ENCODE measurements at regions not wholly inside any gene's neighbourhood (a gene's known extent, or its start where the extent isn't known, plus 50 kb on each side); places are given as distances from the start of the nearest gene placed in this dataset.
"Not testable (repeated sequence)": the region's sequence is repeated elsewhere in the genome, so short reads cannot be mapped to it uniquely, and the experiment has no call there.

- no peak for DNase-seq (ENCODE audit: low spot score)
Measured at GRCh38 chr4:105050896-105051295, 95.8 kb upstream of the TET2 start.

DNA sequence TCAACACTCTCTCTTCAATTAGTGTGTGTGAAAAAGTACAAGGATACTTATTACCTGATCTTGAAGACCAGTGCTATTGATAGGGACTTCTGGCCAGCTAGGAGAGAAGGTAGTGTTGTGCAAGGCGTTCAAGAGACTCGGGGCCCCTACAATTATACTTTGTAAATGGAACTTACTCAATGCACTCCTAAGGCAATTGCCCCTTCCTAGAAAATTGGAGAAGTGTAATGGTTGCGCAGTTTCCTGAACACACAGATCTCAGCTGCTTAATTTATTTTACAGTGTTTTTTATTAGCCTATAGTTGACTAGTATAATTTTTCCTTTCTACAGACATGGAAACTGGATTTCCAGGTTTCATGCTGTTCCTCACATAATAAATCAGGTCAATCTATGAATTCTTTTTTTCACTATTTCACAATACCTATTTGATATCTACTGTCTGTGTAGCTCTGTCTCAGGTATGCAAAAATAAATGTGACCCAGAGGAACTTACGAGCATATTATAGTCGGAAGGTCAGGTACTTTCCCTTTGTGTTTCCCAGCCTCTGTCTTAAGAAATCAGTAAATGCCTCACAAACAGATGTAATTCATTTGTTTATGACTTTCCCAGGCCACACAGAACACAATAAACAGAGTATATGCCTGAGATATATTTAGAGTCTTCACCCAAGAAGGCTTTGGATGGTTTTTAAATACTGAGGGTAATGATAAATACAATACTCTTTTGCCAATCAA lies 89.1 kb upstream of the TET2 start:
- DNase-seq (ENCODE audit: low spot score), result no peak

GRCh38 chr4:105058177-105058812 lies 88.4 kb upstream of the TET2 start:
- DNase-seq (ENCODE audit: low spot score), result peak; percentile 78

GRCh38 chr4:105059337-105059736 lies 87.3 kb upstream of the TET2 start:
- DNase-seq (ENCODE audit: low spot score), result peak; percentile 63

DNA sequence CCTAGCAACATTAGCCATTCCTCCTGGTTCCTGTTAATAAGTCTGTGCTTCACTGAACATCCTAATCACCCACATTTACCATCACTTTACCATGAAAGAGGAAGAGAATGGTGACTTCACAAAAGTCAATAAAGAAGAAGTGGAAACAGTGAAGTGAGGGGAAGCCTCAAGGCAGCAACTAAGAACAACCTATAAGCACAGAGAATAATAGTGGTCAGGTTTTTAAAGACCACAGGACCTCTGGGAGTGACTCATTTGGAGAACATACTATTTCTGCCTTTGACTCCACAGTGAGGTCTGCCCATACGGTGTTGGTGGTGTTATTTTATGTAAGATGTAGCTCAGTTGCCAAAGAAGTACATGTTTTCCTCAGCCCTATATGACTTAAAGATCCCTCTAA lies 86.0 kb upstream of the TET2 start:
- DNase-seq (ENCODE audit: low spot score), result peak; percentile 90

DNA sequence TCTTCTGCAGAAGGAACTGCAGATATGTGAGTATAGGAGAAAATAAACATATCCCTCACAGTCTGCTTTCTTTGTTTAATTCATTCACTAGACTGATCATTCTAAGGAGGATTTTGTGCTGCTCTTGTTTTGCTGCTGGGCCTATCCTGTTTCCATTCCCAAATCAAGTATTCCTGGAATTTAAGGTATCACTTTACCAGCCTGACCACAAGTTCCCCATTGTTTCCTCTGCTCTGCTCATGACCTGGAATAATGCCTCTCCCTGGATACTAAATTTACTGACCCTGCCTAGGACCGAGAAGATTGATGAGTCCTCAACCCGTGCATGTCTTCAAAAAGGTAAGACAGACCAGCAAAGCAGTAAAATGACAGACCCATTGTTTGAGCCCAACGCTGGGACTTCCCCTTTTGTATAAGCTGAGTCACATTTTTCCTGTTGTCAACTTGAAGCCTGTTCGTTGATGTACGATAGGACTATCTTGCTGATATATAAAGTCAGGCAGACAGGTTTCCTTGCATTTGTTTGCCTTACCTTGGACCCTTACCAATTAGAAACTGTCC lies 85.5 kb upstream of the TET2 start:
- peak; percentile 81 for DNase-seq (ENCODE audit: low spot score)

DNA sequence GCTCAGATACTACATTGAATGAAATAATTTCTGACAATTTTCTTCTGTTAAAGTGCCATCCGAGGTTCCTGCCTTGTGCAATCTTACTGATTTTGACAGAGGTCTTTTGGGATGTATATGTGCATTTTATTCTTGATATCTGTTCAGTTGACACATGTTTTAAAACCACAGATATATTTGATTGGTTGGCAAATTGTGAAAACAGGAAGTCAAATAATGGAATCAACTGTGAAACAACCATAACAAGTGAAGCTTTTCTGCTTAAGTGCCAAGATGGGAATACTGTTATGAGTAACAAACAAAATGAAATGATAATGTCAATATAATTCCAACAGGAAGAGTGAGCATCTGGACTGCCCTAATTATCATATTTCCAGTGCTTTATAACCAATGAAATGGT lies 84.9 kb upstream of the TET2 start:
- no peak for DNase-seq (ENCODE audit: low spot score)

DNA sequence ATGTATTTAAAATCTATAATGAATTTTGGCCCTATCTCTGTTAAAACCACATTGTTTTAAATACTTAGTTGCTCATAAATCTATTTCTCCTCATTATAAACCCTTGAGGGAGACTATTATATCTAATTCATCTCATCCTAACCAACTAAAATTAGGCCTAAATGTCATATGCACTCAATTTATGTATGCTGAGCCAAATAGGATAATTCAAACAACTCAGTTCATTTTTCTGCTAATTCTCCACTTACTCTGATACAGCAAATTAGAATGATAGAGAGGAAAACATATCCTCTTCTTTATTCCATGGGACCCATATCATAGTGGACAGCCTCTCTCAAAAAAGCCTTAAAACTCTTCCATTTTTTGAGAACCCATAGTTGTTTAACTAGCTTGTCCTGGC lies 80.3 kb upstream of the TET2 start:
- no peak for DNase-seq (ENCODE audit: low spot score)

GRCh38 chr4:105067431-105067830 lies 79.2 kb upstream of the TET2 start:
- no peak for DNase-seq (ENCODE audit: low spot score)

DNA sequence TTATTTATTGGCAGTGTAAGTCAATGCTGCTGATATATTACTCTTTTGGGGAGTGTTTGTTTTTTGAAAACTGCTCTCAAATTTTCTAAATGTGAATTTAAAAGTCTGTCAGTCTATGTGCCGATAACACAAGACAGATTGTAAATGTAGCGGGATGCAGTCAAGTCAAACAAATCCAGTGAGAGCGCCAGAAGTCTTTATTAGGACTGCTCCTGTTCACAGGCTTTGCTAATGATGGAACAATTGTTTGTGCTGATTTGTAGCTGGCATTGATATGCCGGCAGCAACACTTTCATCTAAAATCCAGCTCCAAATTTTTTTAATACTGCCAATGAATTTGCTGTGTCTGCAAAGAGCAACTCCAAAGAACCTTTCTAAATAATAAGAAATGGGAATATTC lies 78.7 kb upstream of the TET2 start:
- no peak for DNase-seq (ENCODE audit: low spot score)

DNA sequence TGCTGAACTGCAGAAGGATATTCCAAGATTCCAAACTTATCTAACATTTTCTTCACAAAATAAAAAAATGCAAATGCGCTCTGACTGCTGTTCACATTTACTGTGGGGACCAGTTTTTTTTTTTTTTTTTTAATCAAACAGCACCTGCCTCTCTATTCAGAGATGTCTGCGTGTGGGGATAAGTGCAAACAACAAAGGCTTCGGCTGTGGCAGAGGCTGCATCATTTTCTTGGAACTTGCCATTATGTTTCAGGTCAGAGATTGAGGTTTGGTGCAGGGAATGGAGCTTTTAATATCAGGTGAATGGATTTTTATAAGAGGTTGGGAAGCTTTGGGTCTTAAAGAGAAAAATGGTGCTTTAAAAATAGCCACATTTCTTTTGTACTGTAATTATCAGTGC lies 78.2 kb upstream of the TET2 start:
- DNase-seq (ENCODE audit: low spot score), result no peak

DNA sequence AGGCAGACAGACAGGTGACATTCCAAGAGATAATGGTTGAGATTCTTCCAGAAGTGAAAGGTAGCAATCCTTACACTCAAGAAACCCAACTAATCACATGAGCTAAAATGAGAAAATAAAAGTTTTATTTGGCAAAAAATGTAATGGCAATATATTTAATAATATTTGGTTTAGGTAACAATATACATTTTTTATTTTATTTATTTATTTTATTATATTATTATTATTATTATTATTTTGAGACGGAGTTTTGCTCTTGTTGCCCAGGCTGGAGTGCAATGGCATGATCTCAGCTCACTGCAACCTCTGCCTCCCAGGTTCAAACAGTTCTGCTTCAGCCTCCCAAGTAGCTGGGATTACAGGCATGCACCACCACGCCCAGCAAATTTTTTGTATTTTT lies 74.6 kb upstream of the TET2 start:
- not testable (repeated sequence) for DNase-seq (ENCODE audit: low spot score)

DNA sequence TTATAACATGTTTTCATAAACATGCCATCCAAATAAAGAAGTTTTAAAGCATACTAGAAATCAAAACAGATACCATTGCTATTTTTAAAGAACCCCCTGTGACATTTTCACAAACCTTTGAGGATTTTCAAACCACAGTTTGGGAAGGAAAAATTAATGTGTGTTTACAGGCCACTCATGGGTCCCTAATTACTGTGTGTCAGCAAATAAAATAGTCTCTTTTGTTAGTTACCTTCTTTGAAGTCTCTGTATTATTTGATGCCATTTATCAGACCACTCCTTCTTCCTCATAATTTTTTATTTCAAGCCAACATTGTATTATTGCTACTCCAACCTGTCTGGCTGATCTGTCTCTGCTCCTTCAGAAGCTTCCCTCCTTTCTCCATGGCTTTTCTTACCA lies 72.6 kb upstream of the TET2 start:
- no peak for DNase-seq (ENCODE audit: low spot score)

GRCh38 chr4:105075045-105075444 lies 71.6 kb upstream of the TET2 start:
- no peak for DNase-seq (ENCODE audit: low spot score)

DNA sequence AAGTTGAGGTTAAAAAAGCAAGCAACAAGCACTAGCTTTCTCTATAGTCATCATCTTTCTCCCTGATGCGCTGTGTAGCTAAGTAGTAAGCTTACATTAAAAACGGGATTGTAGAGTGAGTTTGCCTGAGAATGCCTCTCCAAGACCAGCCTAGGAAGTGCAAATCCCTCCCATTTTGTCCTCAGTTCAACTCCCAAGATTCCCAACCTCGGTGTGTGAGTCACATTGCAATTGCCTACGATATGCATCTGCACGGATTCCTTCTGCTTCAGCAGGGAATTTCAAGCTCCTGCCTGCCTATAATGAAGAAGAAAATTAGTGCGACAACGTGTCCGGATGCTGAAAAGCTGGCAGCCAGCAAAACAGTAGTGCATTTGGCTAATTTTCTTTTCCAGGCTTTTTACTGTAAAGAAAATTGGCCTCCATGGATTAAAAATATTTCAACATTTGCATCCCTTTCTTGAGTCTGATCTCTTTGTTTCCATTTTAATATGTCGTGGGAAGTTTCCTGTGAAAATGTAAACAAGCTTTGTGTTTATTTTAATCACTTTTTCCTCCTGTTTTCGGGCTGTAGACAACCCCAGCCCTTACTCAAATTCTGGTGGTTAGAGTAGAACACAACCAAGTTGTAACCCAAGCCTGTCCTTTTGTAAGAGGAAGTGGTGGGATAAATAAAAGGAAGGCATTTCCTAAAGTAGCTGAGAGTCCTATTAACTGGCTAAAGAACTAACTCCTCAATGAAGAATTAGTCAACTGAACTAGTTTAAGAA lies 58.4 kb upstream of the TET2 start:
- DNase-seq (ENCODE audit: low spot score), result no peak

DNA sequence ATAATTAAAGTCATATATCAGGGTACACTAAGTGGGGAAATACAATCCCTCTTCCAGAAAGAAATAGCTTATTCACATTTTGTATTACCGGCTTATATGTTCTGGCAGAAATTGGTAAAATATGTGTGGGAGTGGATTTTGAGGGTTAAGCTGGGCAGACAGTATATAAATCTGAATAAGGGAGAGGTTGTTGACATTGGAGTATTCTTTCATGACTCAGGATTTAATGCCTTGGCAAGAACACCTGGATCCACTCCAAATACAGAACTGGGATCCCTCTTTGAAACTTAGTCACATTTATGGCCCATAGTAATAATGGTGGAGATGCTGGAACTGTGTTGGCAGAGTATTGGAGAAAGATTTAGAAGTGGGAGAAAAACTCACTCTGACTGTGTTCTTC lies 54.3 kb upstream of the TET2 start:
- no peak for DNase-seq (ENCODE audit: low spot score)

- DNase-seq (ENCODE audit: low spot score), result no peak
Measured at GRCh38 chr4:105092768-105093167, 53.9 kb upstream of the TET2 start.

- DNase-seq (ENCODE audit: low spot score), result no peak
Measured at GRCh38 chr4:105093975-105094374, 52.7 kb upstream of the TET2 start.

All from activated CD4-positive, alpha-beta T cell treated with anti-CD3 and anti-CD28 coated beads, Interleukin-2, Interleukin-4, amounts not matched to agents 100 ng/mL and 50 ng/mL, durations not matched to agents 16 hours and 8 hours (primary cell).